ENCODE measurements at regions not wholly inside any gene's neighbourhood (a gene's known extent, or its start where the extent isn't known, plus 50 kb on each side); places are given as distances from the start of the nearest gene placed in this dataset.

DNA sequence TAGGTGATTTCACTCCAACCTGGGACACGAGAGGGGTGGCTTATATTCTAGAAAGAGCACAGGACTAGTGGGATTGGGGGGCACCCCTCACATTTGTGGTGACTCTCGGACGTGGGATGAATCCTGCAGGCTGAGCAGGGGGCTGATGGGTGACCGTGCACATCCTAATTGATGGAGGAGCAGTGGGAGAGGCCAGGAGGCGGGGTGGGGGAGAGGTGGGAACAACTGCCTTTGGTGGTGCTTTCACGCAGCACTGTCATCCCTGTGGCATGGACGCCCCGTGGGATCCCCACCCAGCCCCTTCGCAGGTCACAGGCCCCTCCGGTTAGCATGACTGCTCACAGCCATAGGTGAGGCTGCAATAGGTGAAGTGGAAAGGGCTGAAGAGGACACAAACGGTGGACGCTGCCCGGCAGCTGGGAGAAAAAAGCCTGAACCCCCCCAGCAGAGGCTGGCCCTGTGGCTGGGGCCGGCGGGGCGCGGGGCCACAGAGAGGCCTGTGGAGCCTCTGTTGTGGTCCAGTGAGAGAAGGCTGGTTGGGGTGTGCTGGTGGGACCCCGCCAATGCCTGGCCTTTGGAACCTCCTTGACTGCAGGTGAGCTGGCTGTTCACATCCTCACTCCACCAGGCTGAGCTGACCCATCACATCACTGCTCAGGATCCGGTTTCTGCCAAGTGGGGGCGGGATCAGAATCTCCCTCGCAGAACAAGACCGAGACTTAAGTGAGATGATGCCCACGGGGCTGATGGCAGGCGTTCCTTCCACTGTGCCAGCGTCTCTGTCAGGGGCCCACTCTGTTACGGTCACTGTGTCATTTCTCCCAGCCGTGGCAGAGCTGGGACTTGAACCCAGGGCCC, 325.4 kb downstream of the TEX29 start:
- DNase-seq (ENCODE audit: low spot score): peak; percentile 55

DNA sequence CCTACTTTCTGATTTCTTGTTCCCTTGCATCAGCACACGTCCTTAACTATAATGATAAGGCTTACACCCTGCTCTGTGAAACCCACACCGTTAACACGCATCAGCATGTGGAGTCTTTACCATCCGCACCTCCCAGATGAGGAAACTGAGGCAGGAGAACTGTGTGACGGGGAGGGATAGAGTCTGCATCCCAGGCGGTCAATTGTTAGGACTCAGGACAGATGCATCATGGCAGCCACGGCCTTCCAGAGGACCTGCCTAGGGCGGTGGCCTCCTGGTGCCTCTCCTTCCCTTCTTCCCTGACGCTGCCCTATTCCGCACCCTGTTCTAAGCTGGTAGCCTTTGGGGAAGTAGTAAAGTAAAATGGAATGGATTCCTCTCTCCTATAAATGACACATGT, 326.0 kb downstream of the TEX29 start:
- no peak for DNase-seq (ENCODE audit: low spot score)

DNA sequence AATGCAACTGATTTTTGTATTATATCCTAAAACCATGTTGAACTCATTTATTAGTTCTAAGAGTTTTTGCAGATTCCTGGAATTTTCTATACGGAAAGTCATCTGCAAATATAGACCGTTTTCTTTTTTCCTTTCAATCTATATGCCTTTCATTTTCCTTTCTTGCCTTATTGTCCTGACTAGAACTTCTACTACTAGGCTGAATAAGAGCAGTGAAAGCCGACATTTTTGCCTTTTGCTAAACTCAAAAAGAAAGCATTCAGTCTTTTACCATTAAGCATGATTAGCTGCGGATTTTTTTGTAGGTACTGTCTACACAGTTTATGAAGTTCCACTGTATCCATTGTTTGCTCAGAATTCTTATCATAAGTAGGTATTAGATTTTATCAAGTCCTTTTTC, 328.4 kb downstream of the TEX29 start:
- DNase-seq (ENCODE audit: low spot score): no peak

DNA sequence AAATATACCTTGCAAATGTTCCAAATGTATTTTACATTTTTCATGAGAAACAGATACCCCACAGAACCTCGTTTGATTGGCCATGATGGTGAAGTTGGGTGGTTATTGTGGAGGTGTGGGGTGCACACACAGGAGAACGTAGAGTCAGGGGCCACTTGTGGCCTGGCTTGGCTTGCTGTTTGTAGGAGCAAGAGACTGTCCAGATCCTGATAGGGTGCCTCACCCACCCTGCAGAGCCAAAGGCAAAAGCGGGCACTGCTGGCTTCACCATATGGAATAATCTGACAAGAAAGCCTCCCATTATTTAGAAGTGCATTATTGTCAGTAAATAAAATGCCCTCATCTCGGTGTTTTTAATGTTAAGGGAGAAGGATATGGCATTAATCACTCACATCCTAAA, 330.2 kb downstream of the TEX29 start:
- no peak for DNase-seq (ENCODE audit: low spot score)

DNA sequence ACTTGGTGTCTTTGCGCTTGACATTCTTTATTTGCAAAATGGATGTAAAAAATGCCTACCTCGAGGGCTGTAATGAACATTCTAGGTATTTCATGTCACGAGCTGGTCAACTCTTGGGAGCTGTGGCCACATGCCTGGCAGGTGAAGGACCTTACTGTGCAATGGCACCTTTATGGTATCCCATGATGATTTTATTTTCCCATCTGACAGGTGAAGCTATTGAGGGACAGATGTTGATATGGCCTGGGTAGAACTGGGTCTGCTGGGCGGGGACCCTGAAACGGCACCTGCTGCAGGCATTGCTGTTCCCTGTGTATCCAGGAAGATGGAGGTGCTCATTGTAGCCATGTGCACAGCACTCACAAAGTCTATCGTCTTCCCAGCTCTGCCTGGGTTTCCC, 332.2 kb downstream of the TEX29 start:
- no peak for DNase-seq (ENCODE audit: low spot score)

DNA sequence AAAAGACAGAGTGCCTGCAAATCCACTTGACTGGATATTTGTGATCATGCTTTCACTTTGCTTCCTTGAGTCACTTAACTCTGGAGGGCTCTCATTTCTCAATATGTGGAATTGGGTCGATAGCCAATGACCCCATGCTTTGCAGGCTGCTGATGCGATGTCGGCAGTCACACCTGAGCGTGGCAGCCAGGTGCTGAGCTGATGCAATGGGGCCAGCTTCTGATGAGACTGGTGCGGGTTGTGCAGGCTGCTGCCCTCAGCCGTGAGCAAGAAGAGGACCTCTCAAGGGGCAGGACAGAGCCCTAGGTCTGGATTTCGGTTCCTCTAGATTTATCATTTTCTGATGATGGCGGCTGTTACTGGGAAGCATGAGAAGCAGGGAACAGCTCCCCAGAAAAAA, 334.1 kb downstream of the TEX29 start:
- no peak for DNase-seq (ENCODE audit: low spot score)

DNA sequence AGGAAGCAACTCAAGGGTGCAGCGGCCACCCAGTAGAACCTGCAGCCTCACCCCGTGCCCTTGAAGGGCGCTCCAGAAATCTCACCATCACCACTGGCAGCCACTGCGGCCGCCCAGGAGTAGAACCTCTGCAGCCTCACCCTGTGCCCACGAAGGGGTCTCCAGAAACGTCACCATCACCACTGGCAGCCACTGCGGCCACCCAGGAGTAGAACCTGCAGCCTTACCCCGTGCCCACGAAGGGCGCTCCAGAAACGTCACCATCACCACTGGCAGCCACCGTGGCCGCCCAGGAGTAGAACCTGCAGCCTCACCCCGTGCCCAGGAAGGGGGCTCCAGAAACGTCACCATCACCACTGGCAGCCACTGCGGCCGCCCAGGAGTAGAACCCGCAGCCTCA, 336.0 kb downstream of the TEX29 start:
- no peak for DNase-seq (ENCODE audit: low spot score)

DNA sequence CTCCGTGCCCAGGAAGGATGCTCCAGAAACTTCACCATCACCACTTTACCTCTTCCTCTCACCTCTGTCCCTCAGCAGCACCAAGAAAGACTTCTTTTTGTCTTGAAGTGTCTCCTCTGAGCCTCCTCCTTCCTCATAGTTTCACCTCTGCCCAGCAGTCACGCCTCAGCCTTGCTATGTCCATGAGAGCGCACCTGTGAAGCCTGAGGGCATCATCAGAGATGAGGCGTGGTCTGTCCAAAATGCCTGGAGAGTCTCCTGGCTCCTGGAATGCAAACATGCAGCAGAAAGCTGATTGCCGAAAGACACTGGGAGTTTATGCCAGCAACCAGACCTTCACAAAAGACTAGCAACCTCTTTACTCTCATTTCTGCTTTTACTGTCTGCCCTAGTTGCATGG, 336.6 kb downstream of the TEX29 start:
- DNase-seq (ENCODE audit: low spot score): no peak

DNA sequence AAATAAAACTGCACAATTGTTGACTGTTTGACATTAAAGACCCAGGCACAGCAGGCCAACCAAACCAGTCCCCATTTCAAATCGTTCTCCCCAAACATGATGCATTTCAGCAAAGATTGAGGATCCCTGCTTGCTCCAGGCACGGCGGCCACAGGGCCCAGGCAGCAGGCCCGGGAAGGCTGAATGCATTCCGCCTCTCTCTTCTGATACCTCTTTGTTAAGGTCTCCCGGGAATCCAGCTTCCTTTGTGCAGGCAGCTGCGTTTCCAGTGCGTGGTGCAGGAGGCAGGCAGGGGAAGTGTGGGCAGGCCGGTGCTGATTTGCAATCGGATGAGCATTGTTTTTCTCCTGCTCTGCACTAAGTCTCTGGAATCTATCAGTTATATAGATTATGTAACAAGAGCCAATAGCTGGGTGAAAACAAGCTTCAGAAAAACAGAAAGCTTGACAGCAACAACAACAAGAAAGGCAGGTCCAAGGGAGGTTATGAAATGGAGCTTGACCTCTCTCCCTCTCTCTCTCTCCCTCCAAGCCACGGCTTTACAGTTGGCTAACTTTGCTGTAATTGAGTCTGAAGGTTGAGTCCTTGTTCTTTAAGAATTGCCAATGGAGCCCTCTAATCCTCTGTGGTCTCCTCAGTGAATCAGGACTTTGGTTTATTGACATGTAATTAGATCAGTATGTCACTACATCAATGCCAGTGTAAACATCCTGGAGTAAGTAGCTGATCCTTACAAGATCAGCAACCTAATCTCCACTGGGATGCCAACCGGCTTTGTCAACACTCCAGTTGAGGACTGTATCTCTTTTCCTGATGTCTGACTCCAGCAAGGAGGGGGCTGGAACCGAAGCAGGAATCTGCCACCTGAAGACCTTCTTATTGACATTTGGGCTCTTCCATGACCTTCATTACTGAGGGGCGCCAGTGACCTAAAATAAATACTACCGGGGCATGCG, 338.0 kb downstream of the TEX29 start:
- no peak for DNase-seq (ENCODE audit: low spot score)

DNA sequence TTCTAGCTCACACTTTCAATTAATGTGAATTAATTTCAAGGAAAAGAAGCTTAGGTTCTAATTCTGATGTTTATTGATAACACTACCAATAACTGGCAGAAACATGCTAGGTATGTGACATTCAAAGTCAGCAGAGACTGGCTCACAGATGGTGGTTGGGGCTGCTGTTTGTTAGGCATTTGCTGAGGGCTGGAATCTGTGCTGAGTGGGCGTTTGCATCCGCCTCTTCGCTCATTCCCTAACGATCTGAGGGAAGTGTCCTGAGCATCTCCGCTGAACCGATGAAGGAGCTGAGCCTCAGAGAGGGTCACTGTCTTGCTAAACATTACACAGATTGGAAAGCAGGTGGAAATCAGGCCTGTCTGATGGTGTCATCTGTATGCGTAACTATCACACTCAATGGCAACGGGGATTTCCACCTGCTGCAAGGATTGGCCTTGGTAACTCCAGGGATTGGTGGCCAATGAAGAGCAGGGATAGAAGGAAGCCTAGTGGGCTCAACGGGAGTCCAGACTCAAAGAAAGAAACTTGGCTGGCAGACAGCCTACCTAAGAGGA, 338.9 kb downstream of the TEX29 start:
- DNase-seq (ENCODE audit: low spot score): no peak

DNA sequence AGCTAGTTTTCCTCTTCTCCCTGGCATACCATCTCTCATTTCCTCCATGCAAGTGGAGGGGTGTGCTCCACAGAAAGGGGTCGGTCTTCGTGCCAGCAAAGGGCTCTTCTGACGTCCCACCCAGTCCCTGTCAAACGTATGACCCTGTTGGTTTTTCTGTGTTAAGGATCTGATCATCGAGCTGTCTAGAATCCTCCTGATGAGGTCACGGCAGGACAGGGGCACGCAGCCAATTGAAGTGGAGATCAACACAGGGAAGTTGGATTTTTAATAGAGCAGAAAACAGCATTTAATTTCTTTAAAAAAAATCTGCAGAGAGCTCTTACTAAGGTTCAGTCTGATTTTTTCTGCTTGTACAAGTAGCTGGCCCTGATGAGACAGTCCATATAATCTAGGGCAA, 339.4 kb downstream of the TEX29 start:
- DNase-seq (ENCODE audit: low spot score): no peak

DNA sequence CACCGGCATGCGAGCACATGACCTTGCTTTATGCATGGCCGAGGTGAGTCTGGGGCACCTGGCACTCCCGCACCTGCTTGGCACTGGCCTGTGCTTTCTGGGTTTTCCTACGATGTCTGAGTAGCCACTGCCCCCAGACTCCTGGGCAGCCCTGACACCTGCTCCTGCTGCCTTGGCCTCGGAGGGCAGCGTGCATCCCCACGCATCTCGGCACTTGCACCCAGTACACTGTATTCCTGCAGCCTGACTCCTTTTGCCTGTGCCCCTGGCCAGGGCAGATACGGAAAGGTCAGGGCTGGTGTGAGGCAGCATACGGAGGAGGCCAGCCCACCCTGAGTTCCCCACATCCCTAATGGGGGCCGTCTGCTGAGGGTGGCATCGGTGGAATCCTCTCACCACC, 340.6 kb downstream of the TEX29 start:
- DNase-seq (ENCODE audit: low spot score): no peak

DNA sequence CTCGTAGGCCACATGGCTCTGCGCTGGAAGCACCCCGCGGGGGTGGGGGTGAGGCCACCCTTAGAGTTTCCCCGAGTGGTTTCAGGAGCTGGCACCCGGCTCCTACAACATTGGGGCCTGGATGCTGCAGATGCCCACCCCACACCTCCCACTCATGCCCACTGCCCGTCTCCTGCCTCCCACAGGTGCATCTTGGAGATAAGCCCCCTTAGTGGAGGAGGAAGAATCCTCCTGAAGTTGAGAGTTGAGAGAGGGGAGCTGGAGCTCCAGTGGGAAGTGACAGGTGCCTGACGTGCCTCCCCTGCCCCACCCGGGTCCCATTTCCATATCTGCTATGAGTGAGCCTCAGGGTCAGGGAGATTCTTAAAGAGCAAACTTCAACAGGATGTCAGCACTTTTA, 341.3 kb downstream of the TEX29 start:
- DNase-seq (ENCODE audit: low spot score): no peak

DNA sequence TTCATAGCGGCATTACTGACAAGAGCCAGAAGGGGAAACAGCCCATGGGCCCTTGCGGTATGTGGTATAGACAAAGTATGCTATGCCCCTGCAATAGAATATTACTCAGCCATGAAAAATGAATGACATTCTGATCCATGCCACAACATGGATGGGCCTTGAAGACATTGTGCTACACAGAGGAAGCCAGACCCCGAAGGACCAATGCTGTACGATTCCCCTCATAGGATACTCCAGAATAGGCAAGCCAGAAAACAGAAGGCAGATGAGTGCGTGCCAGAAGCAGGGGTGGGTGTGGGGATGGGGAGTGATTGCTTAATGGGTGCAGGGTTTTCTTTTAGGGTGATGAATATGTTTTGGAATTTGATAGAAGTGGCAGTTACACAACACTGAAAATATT, 342.0 kb downstream of the TEX29 start:
- DNase-seq (ENCODE audit: low spot score): no peak

DNA sequence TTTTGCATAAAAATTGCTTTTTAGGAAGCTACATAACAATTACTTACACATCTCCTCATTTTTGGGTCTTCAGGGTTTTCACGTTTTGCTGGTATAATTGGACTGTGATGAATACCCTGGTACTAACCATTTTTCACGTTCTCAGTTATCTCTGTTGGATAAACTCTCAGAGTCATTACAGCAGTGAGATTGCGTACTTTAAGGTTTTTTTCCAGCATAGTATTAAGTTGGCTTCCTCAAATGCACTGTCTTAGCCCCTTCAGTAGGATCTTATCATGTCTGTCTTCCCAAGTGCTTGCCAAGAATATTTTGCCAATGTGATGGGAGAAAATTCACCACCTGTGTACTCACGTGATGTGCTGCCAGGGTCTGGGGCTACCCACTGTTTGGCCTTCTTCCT, 342.5 kb downstream of the TEX29 start:
- DNase-seq (ENCODE audit: low spot score): no peak

DNA sequence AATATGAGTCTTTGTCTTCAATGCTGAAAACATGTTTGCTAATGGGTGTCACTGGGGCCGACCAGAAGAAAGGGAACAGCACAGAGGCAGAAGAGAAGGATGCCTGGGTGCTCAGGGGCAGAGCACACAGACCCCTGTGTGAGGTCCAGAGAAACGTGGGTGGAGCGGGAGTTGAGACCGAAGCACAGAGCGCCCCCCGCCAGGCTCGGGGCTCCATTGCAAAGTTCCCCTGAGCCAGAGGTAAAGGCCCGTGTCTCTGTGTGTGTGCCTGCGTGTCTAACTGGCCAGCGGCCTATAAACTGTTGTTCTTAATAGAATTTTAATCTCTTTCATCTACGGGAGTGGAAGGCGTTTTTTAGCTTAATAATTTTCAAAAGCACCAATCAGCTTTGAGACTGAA, 343.1 kb downstream of the TEX29 start:
- DNase-seq (ENCODE audit: low spot score): no peak

DNA sequence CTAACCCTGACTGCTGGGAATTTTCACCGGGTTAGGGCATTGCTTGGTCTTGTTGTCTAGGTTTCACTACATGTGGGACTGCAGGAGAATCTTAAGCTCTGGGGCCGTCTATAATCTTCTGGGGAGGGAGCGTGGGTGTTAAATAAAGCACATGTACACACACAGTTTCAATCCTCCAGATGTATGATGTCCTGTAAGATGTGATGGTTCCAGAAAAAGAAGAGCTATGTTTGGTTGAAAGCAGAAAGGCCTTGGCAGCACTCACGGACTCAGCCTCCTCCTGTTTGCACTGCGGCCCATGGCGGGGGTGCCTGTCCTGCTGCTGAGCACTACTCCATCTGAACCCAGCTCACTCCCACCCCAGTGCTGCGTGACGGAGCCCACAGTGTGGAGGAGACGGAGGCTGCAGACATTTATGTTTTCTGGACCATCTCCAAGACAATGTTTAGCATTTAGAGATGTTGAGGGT, 343.5 kb downstream of the TEX29 start:
- DNase-seq (ENCODE audit: low spot score): no peak

DNA sequence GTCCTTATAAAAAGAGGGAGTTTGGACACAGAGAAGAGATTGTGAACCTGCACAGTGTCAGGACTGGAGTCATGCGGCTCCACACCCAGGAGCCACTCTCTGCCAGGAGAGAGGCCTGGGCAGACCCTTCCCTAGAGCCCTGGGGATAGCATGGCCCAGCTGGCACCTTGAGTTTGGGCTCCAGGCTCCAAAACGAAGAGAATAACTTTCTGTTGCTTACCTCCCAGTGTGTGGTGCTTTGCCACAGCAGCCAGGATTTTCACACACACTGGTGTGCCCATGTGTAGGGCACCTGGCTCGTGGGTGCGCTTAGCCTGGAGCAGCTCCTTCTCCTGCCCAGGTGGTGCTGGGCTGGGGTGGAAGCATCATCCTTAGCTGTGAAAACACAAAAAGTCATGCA, 344.3 kb downstream of the TEX29 start:
- DNase-seq (ENCODE audit: low spot score): no peak

DNA sequence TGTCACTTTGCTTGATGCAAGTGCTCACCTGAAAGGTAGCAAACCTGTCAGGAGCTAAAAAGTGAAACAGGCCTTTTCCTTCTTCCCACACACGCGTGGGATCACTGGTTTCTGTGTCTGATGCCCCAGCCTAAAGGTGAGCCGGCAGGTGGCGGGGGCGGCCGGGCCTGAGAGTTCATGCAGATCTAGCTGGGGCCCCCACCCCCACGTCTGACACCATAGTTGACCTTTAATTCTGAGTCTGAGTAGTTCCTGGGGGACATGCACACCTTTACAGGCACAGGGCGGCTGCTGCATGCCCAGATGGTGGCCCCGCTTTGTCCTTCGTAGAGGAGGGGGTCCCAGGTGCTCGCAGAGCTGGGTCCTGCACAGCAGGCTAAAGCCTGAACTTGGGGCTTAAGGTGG, 345.3 kb downstream of the TEX29 start:
- DNase-seq (ENCODE audit: low spot score): no peak

DNA sequence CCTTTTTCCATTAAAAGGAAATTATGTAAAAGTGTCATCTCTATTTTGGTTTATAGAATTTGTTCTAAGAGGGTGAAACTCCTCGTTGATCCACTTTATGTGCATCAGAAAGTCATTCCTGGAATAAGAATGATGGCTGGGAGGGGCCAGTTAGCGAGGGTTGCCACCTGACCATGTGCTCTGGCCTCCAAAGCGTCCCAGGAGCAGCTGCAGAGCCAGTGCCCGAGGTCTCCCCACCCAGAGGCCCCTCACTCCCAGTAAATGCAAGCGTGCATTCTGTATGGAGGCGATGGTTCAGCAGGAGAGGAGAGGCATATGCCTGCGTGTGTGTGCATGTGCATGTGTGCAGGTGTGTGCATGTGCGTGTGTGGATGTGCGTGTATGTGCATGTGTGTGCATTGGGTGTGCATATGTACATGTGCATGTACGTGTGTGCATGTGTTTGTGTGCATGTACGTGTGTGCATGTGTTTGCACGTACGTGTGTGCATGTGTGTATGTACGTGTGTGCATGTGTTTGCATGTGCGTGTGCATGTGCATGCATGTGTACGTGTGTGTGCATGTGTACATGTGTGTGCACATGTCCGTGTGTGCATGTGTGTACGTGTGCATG, 345.8 kb downstream of the TEX29 start:
- DNase-seq (ENCODE audit: low spot score): no peak

DNA sequence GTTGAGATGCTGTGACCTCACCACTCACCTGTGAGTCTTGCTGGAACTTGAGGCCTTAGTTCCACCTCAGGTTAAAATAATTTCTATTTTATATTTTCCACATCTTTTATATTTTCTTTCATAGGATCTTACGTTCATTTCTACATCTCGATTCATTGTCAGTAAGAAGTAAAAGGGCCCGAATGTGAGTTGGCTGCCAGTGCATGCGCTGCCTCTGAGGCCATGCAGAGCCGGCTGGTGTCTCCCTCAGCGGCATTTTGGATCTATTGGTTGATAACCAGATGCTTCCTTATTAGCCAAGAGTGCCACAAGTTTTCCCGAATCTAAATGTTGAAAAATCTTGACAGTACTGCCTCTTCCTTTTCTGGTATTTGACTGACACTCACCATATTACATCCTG, 347.3 kb downstream of the TEX29 start:
- DNase-seq (ENCODE audit: low spot score): no peak

DNA sequence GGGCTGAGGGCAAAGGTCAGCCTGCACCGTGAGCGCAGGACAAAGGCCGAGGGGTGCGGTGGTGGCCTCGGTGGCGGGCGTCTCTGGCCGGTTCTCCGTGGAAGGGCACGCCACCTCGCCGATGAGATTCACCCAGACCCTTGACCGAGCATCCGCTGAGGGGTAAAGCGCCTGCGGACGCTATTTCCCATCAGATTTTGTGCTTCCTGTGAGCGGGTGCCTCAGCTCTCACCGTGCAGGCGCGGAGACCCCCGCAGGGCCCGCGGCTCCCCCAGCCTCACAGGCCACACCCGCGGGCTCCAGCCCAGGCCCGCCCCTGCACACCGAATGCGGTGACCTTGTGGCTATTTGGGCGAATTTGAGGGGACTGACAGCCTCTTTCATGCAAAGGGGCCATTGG, 348.0 kb downstream of the TEX29 start:
- no peak for DNase-seq (ENCODE audit: low spot score)
